ENCODE measurements at regions not wholly inside any gene's neighbourhood (a gene's known extent, or its start where the extent isn't known, plus 50 kb on each side); places are given as distances from the start of the nearest gene placed in this dataset.

- peak; percentile 10 for DNase-seq
Measured at GRCh38 chr1:200248541-200248940, 161.3 kb downstream of the ZNF281 start.

GRCh38 chr1:200247518-200247917 lies 162.3 kb downstream of the ZNF281 start:
- no peak for DNase-seq

GRCh38 chr1:200245473-200245872 lies 164.4 kb downstream of the ZNF281 start:
- DNase-seq = no peak

- no peak for DNase-seq
Measured at GRCh38 chr1:200243042-200243437, 166.8 kb downstream of the ZNF281 start.

GRCh38 chr1:200242110-200243041 lies 167.5 kb downstream of the ZNF281 start:
- DNase-seq = no peak

- DNase-seq = no peak
Measured at GRCh38 chr1:200240656-200241055, 169.2 kb downstream of the ZNF281 start.

- no peak for DNase-seq
Measured at GRCh38 chr1:200238311-200238710, 171.5 kb downstream of the ZNF281 start.

GRCh38 chr1:200237066-200237465 lies 172.8 kb downstream of the ZNF281 start:
- no peak for DNase-seq

- DNase-seq = no peak
Measured at GRCh38 chr1:200234938-200235337, 174.9 kb downstream of the ZNF281 start.

GRCh38 chr1:200233393-200233792 lies 176.4 kb downstream of the ZNF281 start:
- no peak for DNase-seq

GRCh38 chr1:200231787-200232231 lies 178.0 kb downstream of the ZNF281 start:
- no peak for DNase-seq

GRCh38 chr1:200230671-200231070 lies 179.2 kb downstream of the ZNF281 start:
- no peak for DNase-seq

GRCh38 chr1:200228486-200228885 lies 181.3 kb downstream of the ZNF281 start:
- no peak for DNase-seq

- no peak for DNase-seq
Measured at GRCh38 chr1:200228081-200228480, 181.8 kb downstream of the ZNF281 start.
